GM19328 (cell line): ENCODE measurements at regions not wholly inside any gene's neighbourhood (a gene's known extent, or its start where the extent isn't known, plus 50 kb on each side); places are given as distances from the start of the nearest gene placed in this dataset.
"Not testable (repeated sequence)": the region's sequence is repeated elsewhere in the genome, so short reads cannot be mapped to it uniquely, and the experiment has no call there.

ENCODE experiments used
- ATAC-seq: cut with Tn5 transposase; IDR thresholded peaks from one replicate; pipeline ENCODE4 v1.9.1; 2021; ENCODE audit warnings: mild to moderate bottlenecking, moderate library complexity; ENCODE audit not compliant: unreplicated experiment

- peak; percentile 95 for ATAC-seq
Observed at GRCh38 chr2:104976603-104977120, 61.2 kb upstream of the MRPS9 start.

- ATAC-seq: no peak
Observed at GRCh38 chr2:104977958-104978357, 59.9 kb upstream of the MRPS9 start.

GRCh38 chr2:104979786-104980185 is 58.1 kb upstream of the MRPS9 start:
- not testable (repeated sequence) for ATAC-seq

- no peak for ATAC-seq
Observed at GRCh38 chr2:104982111-104982510, 55.8 kb upstream of the MRPS9 start.
